ENCODE measurements at regions not wholly inside any gene's neighbourhood (a gene's known extent, or its start where the extent isn't known, plus 50 kb on each side); places are given as distances from the start of the nearest gene placed in this dataset.

DNA sequence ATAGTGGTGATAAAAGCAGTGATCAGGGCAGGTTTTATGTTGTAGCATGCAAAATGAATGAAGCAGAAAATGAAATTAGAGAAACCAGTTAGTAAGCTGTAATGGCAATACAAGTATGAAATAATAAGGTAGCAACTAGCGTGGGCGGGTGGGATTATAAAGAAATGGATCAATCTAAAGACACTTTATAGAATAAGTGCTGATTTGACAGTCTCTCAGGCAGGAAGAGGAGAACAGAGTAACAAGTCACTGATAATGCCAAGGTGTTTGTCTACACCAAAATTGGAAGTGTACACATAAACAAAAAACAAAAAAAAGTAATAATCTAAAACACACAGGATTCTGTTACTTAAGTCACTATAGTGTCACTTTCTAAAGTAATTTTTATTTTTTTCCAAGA is 51.0 kb upstream of the PCBP1 start:
- DNase-seq (ENCODE audit: low read depth, low spot score), result no peak
- in situ Hi-C loops (cut with HindIII; ENCODE audit: low pct_unique_long_range_greater_than_20kb, low sequenced_read_pairs), result no loop called here

DNA sequence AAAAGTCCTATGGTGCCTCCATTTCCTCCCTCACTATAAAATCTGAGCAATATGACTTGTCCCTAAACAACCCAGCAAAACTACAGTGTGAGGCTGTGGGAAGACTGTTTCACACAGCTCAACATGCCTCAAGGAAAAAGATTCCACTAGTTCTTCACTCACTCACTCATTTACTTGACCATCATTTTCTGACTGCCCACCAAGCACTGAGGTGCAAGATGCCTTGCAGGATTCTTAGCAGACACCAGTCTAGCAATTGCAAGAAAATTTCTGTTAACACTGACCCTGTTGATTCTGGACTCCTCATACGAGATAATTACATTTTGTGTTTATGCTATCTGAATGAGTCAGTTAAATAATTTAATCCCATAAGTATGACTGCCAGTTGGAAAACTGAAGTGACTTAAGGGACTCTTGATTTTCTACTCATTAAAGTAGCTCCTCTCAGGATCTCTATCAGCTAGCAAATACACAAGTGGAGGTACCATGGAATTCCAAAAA is 51.9 kb upstream of the PCBP1 start:
- in situ Hi-C loops (cut with HindIII; ENCODE audit: low pct_unique_long_range_greater_than_20kb, low sequenced_read_pairs), result no loop called here
- no peak for DNase-seq (ENCODE audit: low read depth, low spot score)

DNA sequence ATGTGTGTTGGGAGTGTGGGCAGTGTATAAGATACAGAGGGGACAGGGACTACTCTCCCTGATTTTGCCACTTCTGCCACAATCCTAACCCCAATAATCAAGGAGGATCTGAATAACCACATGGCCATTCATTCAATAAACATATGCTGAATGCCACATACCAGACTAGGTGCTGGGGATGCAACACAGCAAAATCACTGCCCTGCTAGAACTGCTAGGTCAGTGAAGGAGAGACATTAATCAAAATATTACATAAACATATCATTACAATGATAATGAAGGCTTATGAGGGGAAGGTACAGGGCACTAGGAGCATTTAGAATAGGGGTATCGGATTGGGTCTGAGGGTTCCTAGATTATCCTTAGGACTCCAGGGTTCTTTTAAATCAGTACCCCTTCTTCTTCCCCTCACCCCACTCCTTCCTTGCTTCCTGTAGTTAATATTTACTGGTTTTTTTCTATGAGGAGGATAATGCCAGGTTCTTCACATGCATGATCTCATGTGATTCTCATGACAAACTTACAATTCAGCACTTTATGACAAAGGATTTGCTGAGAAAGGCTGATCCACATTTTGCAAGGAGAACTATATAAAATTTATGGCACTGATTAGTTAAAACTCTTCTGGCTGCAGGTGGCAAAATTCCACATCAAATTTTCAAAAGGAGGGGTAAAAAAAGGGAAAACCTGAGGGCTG is 56.4 kb upstream of the PCBP1 start:
- in situ Hi-C loops (cut with HindIII; ENCODE audit: low pct_unique_long_range_greater_than_20kb, low sequenced_read_pairs), result no loop called here
- DNase-seq (ENCODE audit: low read depth, low spot score), result no peak

DNA sequence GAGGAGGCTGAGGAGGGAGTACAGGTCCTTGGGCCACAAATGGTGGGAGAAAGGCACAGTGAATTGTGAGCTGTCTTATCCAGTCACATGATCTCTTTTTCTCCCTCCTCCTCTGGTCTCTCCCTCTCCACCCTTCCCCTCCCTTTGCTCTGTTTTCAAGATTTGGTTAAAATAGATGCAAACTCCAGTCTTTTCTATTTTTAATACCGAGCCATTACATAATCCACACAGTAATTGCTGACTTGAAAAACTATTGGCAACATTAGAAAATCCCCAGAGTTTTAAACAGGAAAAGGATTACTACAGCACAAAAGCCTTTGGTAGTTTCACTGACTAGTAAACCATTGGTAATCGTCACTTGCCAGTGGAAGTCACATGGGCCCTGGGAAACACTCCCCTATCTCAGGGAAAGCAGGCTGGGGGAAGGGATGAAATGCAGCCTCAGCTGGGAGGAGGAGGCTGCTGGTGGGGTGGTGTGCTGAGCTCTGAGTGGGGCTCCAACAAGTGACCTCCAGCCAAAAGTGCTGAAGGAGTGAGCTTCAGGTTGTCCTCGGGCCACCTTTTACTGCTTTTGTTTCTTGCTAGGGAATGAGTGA is 57.4 kb upstream of the PCBP1 start:
- in situ Hi-C loops (cut with HindIII; ENCODE audit: low pct_unique_long_range_greater_than_20kb, low sequenced_read_pairs), result no loop called here
- peak; percentile 81 for DNase-seq (ENCODE audit: low read depth, low spot score)

DNA sequence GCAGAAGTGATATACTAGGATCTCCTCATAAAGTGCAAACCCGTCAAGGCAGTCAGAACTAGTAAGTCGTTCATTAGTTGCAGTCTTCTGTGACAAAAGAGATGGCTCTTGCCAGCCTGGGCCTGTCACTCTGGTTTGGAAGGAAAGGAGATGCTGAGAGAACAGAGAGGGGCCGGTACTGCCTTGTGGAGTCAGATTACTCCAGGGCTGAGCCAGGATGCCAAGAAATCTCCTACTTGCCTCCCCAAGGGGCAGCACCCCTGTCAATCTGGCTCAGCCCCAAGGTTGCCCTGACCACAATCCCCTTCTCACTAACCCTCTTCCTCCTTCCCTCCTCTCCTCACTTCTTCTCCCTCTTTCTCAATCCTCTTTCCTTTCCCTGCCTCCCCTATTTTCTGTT is 62.9 kb upstream of the ASPRV1 start:
- in situ Hi-C loops (cut with HindIII; ENCODE audit: low pct_unique_long_range_greater_than_20kb, low sequenced_read_pairs), result no loop called here
- no peak for DNase-seq (ENCODE audit: low read depth, low spot score)

DNA sequence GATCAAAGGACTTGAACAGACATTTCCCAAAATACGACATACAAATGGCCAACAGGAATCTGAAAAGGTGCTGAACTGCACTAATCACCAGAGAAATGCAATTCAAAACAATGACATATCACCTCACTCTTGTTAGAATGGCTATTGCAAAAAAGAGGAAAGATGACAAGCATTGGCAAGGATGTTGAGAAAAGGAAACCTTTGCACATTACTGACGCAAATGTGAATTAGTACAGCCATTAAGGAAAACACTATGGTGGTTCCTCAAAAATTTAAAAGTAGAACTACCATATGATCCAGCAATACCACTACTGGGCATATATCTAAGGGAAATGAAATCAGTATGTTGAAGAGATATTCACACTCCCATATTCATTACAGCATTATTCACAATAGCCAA is 57.7 kb upstream of the ASPRV1 start:
- no peak for DNase-seq (ENCODE audit: low read depth, low spot score)
- in situ Hi-C loops (cut with HindIII; ENCODE audit: low pct_unique_long_range_greater_than_20kb, low sequenced_read_pairs), result no loop called here

DNA sequence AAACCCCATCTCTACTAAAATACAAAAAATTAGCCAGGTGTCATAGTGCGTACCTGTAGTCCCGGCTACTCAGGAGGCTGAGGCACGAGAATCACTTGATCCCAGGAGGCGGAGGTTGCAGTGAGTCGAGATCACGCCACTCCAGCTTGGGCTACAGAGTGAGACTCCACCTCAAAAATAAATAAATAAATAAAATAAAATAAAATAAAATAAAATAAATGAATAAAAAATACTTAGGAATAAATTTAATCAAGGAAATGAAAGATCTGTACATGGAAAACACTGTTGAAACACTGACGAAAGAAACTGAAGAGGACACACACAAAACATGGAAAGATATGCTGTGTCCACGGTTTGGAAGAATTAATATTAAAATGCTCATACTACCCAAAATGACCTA is 56.5 kb upstream of the ASPRV1 start:
- in situ Hi-C loops (cut with HindIII; ENCODE audit: low pct_unique_long_range_greater_than_20kb, low sequenced_read_pairs), result no loop called here
- DNase-seq (ENCODE audit: low read depth, low spot score), result no peak

DNA sequence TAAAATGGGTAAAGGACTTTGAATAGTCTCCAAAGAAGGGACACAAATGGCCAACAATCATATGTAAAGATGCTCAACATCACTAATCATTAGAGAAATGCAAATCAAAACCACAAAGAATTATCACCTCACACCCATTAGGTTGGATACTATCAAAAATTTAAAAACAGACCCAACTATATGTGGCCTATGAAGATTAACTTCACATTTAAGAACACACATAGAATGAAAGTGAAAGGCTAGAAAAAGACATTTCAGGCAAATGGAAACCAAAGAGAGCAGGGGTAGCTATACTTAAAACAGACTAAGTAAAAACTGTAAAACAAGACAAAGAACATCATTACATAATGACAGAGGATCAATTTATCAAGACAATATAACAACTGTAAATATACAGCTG is 53.5 kb upstream of the ASPRV1 start:
- in situ Hi-C loops (cut with HindIII; ENCODE audit: low pct_unique_long_range_greater_than_20kb, low sequenced_read_pairs), result no loop called here

DNA sequence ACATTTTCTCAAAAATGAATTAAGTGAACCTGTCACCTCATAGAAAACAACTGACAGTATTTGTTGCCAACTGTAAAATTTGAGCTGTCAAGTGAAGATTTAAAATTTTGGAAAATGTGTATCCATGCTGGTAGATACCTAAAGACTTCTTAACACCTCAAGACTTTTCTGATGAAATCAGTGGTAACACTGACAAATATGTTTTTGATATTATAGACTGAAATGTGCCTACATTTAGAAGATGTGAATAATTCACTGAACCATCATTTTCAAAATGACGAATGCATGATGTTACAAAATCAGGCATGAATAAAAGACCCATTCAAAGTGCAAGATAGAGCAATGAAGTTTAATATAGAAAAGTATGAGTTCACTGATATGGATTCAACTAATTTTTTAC is 51.5 kb upstream of the ASPRV1 start:
- DNase-seq (ENCODE audit: low read depth, low spot score), result no peak
- in situ Hi-C loops (cut with HindIII; ENCODE audit: low pct_unique_long_range_greater_than_20kb, low sequenced_read_pairs), result no loop called here

More for the DNA sequence above, 53.5 kb upstream of the ASPRV1 start:
- DNase-seq (ENCODE audit: low read depth, low spot score), result no peak

DNA sequence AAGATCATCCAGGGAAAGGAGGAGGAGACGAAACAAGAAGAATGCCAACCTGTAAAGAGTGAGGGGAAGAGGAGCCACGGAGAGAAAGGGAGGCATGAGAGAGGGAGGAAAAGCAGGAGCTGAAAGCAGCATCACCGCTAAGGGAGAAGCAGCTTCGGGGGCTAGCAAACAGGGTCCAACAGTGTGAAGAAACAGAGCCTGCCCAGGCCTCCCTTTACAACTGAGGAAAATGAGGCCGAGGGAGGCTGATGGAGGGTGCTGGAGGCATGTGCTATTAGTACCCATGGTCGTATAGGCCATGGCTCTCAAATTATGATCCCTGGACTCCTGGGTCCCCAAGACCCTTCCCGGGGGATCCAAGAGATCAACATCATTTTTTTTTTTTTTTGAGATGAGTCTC is 50.4 kb upstream of the ASPRV1 start:
- in situ Hi-C loops (cut with HindIII; ENCODE audit: low pct_unique_long_range_greater_than_20kb, low sequenced_read_pairs), result no loop called here
- no peak for DNase-seq (ENCODE audit: low read depth, low spot score)

DNA sequence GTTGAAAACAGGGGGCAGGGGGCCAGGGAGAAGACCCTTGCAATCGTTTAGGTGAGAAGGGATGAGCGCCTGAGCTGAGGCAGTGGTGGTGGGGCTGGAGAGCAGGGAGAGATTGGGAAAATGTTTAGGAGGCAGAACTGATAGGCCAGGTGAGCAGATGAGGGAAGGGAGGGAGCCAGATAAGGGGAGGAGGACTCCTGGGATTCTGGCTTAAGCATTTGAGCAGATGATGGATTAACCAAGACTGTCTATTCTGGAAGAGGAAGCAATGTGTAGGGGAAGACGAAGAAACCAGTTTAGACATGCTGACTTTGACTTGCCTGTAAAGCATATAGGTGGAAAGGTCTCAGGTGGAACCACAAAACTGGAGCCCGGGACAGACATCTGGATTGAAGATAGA is 49.9 kb upstream of the ASPRV1 start:
- in situ Hi-C loops (cut with HindIII; ENCODE audit: low pct_unique_long_range_greater_than_20kb, low sequenced_read_pairs), result no loop called here
- DNase-seq (ENCODE audit: low read depth, low spot score), result no peak

Data from SK-MEL-5 (cell line).